ENCODE measurements at regions not wholly inside any gene's neighbourhood (a gene's known extent, or its start where the extent isn't known, plus 50 kb on each side); places are given as distances from the start of the nearest gene placed in this dataset.

- no peak overlapping the region for H3K9ac ChIP-seq
- no peaks in the 10 kb centered on the region for H3K36me3 ChIP-seq (ENCODE audit: insufficient read depth)
- H2AFZ ChIP-seq (ENCODE audit: low read depth), result no peak overlapping the region
- H3K4me1 ChIP-seq (ENCODE audit: low read depth, poor library complexity, severe bottlenecking), result no peaks in the 10 kb centered on the region
- no peak overlapping the region for H3K4me2 ChIP-seq
- no peaks in the 10 kb centered on the region for H3K27me3 ChIP-seq (ENCODE audit: insufficient read depth, low read depth)
- H3K4me3 ChIP-seq (IDR thresholded peaks at IDR 0.05; ENCODE audit: insufficient read depth, low read depth, low read length), result no peak overlapping the region
- H3K79me2 ChIP-seq (ENCODE audit: insufficient read depth, low read depth), result no peaks in the 10 kb centered on the region
- no peaks in the 10 kb centered on the region for H4K20me1 ChIP-seq (ENCODE audit: insufficient read depth)
- no peak for TF ChIP-seq CTCF (conservative IDR thresholded peaks at IDR 0.05; ENCODE audit: low read depth, low read length)
- H3K27ac ChIP-seq, result no peak overlapping the region
Observed at GRCh38 chr11:92409355-92409754, 184.7 kb downstream of the FAT3 start.

GRCh38 chr11:92409956-92410355 lies 185.3 kb downstream of the FAT3 start:
- H3K79me2 ChIP-seq (ENCODE audit: insufficient read depth, low read depth), result no peaks in the 10 kb centered on the region
- H3K27me3 ChIP-seq (ENCODE audit: insufficient read depth, low read depth), result no peaks in the 10 kb centered on the region
- no peak overlapping the region for H3K4me2 ChIP-seq

GRCh38 chr11:92410526-92410925 lies 185.9 kb downstream of the FAT3 start:
- Histone ChIP-seq H3K27ac (no peak overlapping the region), H3K9ac (no peak overlapping the region), H3K36me3 (ENCODE audit: insufficient read depth) (no peaks in the 10 kb centered on the region), H4K20me1 (ENCODE audit: insufficient read depth) (no peaks in the 10 kb centered on the region), H3K27me3 (ENCODE audit: insufficient read depth, low read depth) (no peaks in the 10 kb centered on the region), H3K79me2 (ENCODE audit: insufficient read depth, low read depth) (no peaks in the 10 kb centered on the region), H3K4me3 (IDR thresholded peaks at IDR 0.05; ENCODE audit: insufficient read depth, low read depth, low read length) (no peak overlapping the region), H3K4me1 (ENCODE audit: low read depth, poor library complexity, severe bottlenecking) (no peaks in the 10 kb centered on the region), H3K4me2 (no peak overlapping the region), H2AFZ (ENCODE audit: low read depth) (no peak overlapping the region)
- no peak for TF ChIP-seq CTCF (conservative IDR thresholded peaks at IDR 0.05; ENCODE audit: low read depth, low read length)

More at GRCh38 chr11:92409956-92410355, 185.3 kb downstream of the FAT3 start:
- H2AFZ ChIP-seq (ENCODE audit: low read depth), result no peak overlapping the region
- H4K20me1 ChIP-seq (ENCODE audit: insufficient read depth), result no peaks in the 10 kb centered on the region
- no peak overlapping the region for H3K9ac ChIP-seq
- no peak overlapping the region for H3K4me3 ChIP-seq (IDR thresholded peaks at IDR 0.05; ENCODE audit: insufficient read depth, low read depth, low read length)
- H3K36me3 ChIP-seq (ENCODE audit: insufficient read depth), result no peaks in the 10 kb centered on the region
- no peaks in the 10 kb centered on the region for H3K4me1 ChIP-seq (ENCODE audit: low read depth, poor library complexity, severe bottlenecking)
- no peak for TF ChIP-seq CTCF (conservative IDR thresholded peaks at IDR 0.05; ENCODE audit: low read depth, low read length)
- H3K27ac ChIP-seq, result no peak overlapping the region

- Histone ChIP-seq H3K4me2 (no peak overlapping the region), H3K9ac (no peak overlapping the region), H3K36me3 (ENCODE audit: insufficient read depth) (no peaks in the 10 kb centered on the region), H4K20me1 (ENCODE audit: insufficient read depth) (no peaks in the 10 kb centered on the region), H3K4me1 (ENCODE audit: low read depth, poor library complexity, severe bottlenecking) (no peaks in the 10 kb centered on the region), H3K79me2 (ENCODE audit: insufficient read depth, low read depth) (no peaks in the 10 kb centered on the region), H2AFZ (ENCODE audit: low read depth) (no peak overlapping the region), H3K27ac (no peak overlapping the region), H3K27me3 (ENCODE audit: insufficient read depth, low read depth) (no peaks in the 10 kb centered on the region), H3K4me3 (IDR thresholded peaks at IDR 0.05; ENCODE audit: insufficient read depth, low read depth, low read length) (no peak overlapping the region)
- TF ChIP-seq CTCF (conservative IDR thresholded peaks at IDR 0.05; ENCODE audit: low read depth, low read length), result no peak
Observed at GRCh38 chr11:92411431-92411830, 186.8 kb downstream of the FAT3 start.
